HG02759 (cell line): ENCODE measurements at regions not wholly inside any gene's neighbourhood (a gene's known extent, or its start where the extent isn't known, plus 50 kb on each side); places are given as distances from the start of the nearest gene placed in this dataset.
"Not testable (repeated sequence)": the region's sequence is repeated elsewhere in the genome, so short reads cannot be mapped to it uniquely, and the experiment has no call there.

Experiments
- ATAC-seq: cut with Tn5 transposase; IDR thresholded peaks from one replicate; pipeline ENCODE4 v1.9.1; 2021; ENCODE audit warnings: mild to moderate bottlenecking, moderate library complexity; ENCODE audit not compliant: unreplicated experiment

DNA sequence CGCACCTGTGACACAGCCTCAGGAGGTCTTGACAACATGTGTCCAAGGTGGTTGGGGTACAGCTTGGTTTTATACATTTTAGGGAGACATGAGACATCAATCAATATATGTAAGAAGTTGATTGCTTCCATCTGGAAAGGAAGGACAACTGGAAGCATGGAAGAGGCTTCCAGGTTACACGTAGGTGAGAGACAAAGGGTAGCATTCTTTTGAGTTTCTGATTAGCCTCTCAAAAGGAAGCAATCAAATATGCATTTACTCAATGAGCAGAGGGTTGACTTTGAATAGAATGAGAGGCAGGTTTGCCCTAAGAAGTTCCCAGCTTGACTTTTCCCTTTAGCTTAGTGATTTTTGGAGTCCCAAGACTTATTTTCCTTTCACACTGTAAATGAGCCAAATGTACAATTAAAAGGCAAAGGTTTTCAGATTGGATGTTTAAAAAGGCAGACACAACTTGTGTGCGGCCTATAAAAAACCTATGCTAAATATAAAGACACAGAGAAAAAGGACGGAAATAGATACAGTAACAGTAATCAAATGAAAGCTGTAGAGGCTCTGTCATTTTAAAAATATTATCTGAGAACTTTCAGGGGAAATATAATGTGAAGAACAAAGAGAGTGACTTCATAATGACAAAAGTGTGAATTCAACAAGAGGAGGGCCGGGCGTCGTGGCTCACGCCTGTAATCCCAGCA, 65.7 kb upstream of the LANCL2 start:
- ATAC-seq = no peak

DNA sequence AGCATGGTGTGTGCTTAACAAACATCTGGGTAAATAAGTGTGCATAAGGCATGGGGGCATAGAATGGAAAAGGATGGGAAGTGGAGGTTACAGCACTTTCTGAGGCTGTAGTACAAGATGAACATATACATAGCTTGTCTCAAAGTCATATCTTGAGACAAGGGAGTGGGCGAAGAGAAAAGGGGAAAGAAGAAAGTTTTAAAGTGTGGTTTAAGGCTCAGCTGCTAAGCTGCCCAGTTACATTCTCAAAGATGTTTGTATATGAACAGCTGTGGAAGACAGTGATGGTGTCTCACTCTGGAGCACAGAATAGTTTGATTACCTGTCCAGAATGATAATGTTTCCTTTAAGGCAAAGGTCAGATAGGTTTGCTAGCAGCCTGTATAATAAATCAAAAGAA, 61.9 kb upstream of the LANCL2 start:
- peak; percentile 40 for ATAC-seq

DNA sequence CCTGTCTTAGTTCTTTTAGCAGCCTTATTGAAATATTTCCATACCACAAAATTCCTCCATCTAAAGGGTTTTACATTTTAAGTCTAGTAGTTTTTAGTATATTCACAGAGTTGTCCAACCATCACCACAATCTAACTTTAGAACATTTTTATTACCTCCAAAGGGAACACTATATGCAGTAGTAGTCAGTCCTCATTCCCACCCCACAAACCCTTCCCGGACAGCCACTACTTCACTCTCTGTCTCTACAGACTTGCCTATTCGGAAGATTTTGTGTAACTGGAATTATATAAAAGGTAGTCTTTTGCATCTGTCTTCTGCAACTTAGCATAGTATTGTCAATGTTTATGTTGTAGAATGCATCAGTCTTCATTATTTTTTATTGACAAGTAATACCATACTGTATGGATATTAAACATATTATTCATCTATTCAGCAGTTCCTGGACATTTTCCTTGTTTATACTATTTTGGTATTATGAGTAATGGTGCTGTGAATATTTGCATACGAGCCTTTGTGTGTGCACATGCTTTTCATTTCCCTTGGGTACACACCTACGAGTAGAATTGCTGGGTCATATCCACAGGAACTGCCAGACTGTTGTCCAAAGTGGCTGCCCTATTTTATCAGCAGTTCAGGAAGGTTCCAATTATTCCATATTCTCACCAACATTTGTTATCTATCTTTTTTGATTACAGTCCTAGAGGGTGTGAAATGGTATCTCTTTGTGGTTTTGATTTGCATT, 60.9 kb upstream of the LANCL2 start:
- ATAC-seq = no peak

DNA sequence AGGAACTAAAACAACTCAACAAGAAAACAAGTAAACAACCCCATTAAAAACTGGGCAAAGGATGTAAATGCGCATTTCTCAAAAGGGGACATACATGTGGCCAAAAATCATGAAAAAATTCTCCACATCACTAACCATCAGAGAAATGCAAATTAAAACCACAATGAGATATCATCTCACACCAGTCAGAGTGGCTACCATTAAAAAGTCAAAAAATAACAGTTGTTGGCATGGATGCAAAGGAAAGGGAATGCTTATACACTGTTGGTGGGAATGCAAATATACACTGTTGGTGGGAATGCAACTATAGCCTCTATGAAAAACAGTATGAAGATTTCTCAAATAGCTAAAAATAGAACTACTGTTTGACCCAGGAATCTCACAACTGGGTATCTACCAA, 60.0 kb upstream of the LANCL2 start:
- no peak for ATAC-seq

DNA sequence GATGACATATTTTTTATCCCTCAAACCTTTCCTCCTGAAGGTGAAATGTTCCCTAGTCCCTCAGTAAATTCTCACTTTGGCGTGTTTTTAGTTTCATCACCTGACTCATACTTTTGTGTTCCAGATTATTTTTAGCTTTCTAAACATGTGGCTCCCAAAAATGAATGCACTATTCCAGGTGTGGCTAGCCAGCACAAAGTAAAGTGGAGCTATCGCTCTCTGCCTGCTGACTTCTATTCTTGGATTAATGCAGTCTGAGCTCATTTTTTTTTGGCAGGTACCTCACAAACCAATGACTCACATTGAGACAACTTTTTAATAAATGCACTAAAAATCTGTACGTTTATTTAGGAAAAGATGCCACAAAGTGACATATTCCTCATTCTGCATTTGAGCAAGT, 58.8 kb upstream of the LANCL2 start:
- ATAC-seq = no peak

DNA sequence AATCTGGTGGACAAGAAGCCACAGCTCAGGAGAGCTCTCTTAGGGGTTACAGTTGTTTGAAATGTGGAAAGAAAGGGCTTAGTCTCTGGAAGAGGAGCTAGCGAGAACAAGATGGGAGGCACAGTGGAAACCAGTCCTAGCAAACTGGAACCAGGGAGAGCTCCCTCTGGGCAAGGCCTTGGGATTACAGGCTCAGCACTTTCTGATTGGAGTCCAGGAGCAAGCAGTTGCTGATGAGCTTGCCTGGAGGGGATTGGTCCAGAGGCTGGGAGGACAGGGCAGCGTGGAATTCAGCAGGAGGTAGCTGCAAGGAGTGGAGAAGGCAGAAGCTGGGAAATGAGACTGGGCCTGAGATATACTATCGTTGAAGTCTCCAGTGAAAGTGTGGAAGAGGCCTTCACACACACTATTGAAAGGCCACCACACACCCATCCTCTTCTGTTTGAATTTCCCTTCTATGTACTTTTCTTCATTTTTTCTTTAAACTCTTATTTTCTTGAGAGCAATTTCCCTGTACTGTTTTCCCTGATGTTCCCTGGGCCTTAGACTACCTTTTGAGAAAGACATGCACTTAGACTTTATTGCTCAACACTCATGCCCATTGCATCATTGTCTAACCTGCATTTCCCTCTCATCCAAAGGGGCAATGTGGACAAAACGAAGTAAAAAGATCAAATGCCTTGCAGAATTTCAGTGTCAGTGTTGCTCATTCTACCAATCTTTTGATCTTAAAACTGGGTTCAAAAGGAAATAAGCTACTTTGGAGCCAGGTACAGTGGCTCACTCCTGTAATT, 57.8 kb upstream of the LANCL2 start:
- ATAC-seq = no peak

DNA sequence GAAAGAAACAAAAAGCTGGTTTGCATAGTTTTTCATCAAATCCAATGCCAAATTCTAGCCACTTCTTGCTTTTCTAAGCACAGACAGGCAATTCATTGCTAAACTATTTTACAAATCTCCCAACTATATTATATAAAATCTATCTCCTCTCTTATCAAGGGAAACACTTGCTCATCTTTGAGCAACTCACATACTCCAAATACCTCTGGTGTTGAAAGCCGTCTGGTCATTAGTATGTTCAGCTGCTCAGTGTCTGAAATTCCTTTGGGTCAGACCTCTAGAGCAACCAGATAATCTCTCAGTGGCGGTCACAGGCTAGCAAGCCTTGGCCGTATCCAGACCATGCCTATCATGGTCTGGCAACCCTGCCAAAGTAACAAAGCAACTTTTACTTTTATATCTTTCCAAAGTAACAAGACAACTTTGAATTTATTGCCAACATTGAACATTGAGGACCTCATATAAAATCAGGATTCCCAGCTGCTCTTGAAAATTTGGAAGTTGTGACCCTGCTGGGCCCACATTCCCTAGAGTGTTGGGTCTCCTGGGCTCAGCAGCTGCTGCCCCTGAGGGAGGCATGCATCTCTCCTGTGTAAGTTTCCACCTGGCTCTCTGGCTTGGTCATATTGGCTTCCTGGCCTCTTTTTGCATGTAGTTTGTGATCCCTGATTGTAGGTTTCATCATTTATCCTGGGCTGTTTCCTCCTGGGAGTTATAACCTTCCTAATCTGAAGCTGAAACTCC, 56.8 kb upstream of the LANCL2 start:
- ATAC-seq = peak; percentile 3

DNA sequence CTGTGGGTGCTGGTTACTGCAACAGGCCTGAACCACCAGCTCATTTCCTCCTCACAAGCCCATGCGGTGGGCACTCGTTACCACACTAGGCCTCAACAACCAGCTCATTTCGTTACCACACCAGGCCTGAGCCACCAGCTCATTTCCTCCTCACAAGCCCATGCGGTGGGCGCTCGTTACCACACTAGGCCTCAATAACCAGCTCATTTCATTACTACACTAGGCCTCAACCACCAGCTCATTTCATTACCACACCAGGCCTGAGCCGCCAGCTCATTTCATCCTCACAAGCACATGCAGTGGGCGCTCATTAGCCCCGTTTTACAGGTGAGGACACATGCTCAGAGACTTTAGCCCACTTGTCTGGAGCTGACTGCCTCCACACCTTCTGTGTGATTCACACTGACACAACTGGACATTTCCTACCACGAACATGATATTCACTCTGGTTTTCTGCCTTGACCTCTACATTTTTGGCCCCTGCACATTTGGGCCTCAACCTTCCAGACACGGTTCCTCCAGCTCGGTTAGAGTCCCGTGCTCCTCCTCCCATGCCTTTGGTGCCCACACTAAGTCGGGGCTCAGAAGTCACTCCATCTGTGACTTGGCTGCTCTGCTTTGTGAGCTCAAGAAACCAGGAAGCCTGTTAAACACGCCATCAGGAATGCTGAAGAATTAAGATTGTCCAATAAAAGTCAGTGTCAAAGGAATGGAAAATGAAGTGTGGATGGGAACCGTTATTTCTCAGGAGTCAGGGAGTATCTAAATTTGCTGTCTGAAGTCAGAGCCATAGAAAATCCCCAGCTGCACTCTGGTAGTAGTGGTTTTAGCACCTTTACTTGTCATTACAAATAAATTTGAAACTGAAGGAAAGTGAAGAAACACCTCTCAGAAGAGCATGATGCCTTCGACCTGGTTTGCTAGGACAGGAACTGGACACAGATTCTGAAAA, 55.8 kb upstream of the LANCL2 start:
- peak; percentile 92 for ATAC-seq

DNA sequence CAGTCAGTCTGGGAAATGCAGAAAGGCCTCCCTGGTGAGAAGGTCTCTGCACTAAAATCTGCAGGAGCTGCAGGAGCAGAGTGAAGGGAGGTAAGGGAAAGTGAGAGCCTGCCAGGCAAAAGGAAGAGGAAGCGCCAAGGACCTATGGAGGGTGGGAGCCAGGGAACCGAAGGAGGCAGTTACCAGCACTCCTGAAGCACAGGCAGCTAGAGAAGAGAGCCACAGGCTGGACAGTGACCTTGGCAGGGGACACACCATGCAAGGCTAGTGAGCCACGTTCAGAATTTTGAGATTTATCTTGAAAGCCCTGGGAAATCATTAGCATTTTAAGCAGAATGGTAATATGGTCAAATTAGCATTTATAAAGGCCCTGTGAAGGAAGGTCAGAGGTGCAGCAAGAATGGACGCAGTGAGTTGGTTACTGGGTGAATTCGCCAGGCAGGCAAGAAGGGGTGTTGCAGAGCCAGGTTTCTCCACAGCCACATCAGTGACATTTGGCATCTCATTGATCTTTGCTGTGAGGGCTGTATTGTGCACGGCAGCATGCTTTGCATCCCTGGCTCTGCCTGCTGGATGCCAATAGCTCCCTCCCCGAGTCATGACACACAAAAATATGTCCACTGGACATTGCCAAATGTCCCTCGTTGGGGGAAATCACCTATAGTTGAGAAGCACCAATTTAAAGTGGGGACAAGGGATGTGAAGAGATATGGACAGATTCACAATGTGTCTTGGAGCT, 54.7 kb upstream of the LANCL2 start:
- ATAC-seq = no peak

DNA sequence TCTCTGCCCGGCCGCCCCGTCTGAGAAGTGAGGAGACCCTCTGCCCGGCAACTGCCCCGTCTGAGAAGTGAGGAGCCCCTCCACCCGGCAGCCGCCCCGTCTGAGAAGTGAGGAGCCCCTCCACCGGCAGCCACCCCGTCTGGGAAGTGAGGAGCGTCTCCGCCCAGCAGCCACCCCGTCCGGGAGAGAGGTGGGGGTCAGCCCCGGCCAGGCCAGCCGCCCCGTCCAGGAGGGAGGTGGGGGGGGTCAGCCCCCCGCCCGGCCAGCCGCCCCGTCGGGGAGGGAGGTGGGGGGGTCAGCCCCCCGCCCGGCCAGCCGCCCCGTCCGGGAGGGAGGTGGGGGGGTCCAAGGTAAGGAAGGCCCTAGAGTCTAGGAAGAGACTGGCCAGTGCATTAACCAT, 53.2 kb upstream of the LANCL2 start:
- ATAC-seq = not testable (repeated sequence)

DNA sequence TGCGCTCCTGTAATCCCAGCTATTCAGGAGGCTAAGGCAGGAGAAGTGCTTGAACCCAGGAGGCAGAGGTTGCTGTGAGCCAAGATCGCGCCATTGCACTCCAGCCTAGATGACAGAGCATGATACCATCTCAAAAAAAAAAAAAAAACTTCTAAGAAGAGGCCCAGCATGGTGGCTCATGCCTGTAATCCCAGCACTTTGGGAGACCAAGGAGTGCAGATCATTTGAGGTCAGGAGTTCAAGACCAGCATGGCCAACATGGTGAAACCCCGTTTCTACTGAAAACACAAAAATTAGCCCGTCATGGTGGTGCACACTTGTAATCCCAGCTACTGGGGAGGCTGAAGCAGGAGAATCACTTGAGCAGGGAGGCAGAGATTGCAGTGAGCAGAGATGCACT, 51.5 kb upstream of the LANCL2 start:
- not testable (repeated sequence) for ATAC-seq

DNA sequence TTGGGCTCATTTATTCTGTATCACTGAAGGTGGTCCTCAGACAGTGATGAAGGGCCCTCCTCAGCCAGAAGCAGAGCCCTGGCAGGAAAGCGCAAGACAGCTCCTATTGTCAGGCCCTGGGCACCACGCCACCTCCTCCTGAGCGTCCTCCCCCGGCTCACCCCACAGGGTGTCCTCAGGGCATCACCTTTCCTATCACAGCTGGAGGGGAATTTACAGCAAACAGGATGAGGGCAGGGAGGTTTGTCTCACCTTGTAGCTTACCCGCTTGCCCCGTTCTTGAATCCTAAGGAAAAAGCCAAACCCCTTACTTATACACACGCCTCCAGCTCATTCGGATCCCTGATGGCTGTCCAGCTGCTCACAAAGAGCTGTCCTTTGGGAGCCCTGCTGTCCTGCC, 50.2 kb upstream of the LANCL2 start:
- no peak for ATAC-seq
